ENCODE measurements at regions not wholly inside any gene's neighbourhood (a gene's known extent, or its start where the extent isn't known, plus 50 kb on each side); places are given as distances from the start of the nearest gene placed in this dataset.

GRCh38 chr2:133982256-133982655, 271.6 kb upstream of the MGAT5 start:
- no peaks in the 10 kb centered on the region for H4K20me1 ChIP-seq (ENCODE audit: control insufficient read depth, insufficient read depth, low read depth, low read length)
- no peaks in the 10 kb centered on the region for H3K79me2 ChIP-seq (ENCODE audit: control insufficient read depth, low read length)
- H3K27me3 ChIP-seq (ENCODE audit: control insufficient read depth, low read length): no peaks in the 10 kb centered on the region; the same call in 1 of the 2 replicates
- H3K9me3 ChIP-seq (ENCODE audit: control insufficient read depth, insufficient read depth, low read length): no peaks in the 10 kb centered on the region
- no peaks in the 10 kb centered on the region for H3K4me1 ChIP-seq (ENCODE audit: control insufficient read depth, low read length)
- H3K4me2 ChIP-seq (ENCODE audit: low read length): no peak overlapping the region
- TF ChIP-seq, protein P1, sequence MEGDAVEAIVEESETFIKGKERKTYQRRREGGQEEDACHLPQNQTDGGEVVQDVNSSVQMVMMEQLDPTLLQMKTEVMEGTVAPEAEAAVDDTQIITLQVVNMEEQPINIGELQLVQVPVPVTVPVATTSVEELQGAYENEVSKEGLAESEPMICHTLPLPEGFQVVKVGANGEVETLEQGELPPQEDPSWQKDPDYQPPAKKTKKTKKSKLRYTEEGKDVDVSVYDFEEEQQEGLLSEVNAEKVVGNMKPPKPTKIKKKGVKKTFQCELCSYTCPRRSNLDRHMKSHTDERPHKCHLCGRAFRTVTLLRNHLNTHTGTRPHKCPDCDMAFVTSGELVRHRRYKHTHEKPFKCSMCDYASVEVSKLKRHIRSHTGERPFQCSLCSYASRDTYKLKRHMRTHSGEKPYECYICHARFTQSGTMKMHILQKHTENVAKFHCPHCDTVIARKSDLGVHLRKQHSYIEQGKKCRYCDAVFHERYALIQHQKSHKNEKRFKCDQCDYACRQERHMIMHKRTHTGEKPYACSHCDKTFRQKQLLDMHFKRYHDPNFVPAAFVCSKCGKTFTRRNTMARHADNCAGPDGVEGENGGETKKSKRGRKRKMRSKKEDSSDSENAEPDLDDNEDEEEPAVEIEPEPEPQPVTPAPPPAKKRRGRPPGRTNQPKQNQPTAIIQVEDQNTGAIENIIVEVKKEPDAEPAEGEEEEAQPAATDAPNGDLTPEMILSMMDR (IDR thresholded peaks at IDR 0.05; ENCODE audit: low read depth, low read length, poor library complexity, severe bottlenecking): no peak
- no peak for TF ChIP-seq EZH2phosphoT487 (IDR thresholded peaks at IDR 0.05; ENCODE audit: borderline replicate concordance, low read length)
- no peak overlapping the region for H3K27ac ChIP-seq (ENCODE audit: low read depth, low read length)
- H3K36me3 ChIP-seq (ENCODE audit: control insufficient read depth, low read length): no peaks in the 10 kb centered on the region
- H3K4me3 ChIP-seq (ENCODE audit: low read length): no peak overlapping the region
- H3F3A ChIP-seq (ENCODE audit: control insufficient read depth, insufficient read depth): no peaks in the 10 kb centered on the region
- H3K9me2 ChIP-seq (replicated peaks; ENCODE audit: control insufficient read depth, low read length): no peaks in the 10 kb centered on the region

GRCh38 chr2:133985563-133985962, 268.3 kb upstream of the MGAT5 start:
- no peak overlapping the region for H3K27ac ChIP-seq (ENCODE audit: low read depth, low read length)
- H4K20me1 ChIP-seq (ENCODE audit: control insufficient read depth, insufficient read depth, low read depth, low read length): no peaks in the 10 kb centered on the region
- no peaks in the 10 kb centered on the region for H3K9me2 ChIP-seq (replicated peaks; ENCODE audit: control insufficient read depth, low read length)
- H3F3A ChIP-seq (ENCODE audit: control insufficient read depth, insufficient read depth): no peaks in the 10 kb centered on the region
- no peak for TF ChIP-seq EZH2phosphoT487 (IDR thresholded peaks at IDR 0.05; ENCODE audit: borderline replicate concordance, low read length)
- TF ChIP-seq, protein P1 (IDR thresholded peaks at IDR 0.05; ENCODE audit: low read depth, low read length, poor library complexity, severe bottlenecking): no peak
- H3K4me3 ChIP-seq (ENCODE audit: low read length): no peak overlapping the region
- no peaks in the 10 kb centered on the region for H3K9me3 ChIP-seq (ENCODE audit: control insufficient read depth, insufficient read depth, low read length)
- no peak overlapping the region for H3K4me2 ChIP-seq (ENCODE audit: low read length)
- H3K4me1 ChIP-seq (ENCODE audit: control insufficient read depth, low read length): no peaks in the 10 kb centered on the region
- H3K27me3 ChIP-seq (ENCODE audit: control insufficient read depth, low read length): no peaks in the 10 kb centered on the region; the same call in 1 of the 2 replicates
- H3K36me3 ChIP-seq (ENCODE audit: control insufficient read depth, low read length): no peaks in the 10 kb centered on the region
- no peaks in the 10 kb centered on the region for H3K79me2 ChIP-seq (ENCODE audit: control insufficient read depth, low read length)

DNA sequence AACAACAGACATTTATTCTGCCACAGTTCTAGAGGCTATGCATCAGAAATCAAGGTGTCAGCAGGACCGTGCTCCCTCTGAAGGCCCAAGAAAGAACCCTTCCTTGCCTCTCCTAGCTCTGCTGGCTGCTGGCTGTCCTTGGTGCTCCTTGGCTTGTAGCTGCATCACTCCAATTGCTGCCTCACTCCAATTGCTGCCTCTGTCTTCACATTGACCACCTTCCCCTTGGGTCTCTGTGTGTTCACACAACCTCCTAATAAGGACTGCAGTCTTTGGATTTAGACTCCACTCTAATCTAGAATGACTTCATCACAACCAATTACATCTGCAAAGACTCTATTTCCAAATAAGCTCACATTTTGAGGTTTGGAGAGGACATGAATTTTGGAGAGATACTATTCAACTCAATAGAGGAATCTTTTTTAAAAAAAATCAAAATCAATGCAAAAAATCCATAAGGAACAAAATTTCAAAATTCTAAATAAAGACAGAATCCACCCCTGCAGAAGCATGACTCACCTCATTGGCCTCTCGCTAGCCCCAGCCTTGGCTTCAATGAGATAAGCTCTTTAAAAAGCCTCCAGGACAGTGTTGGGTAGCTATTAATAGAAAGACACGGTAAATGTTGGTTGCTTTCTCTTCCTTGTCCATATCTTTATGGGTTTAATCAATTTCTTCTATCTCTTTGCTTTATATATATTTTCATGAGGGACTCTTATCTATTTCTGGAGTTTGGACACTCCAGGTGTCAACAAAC, 267.6 kb upstream of the MGAT5 start:
- Histone ChIP-seq H3K79me2 (ENCODE audit: control insufficient read depth, low read length) (no peaks in the 10 kb centered on the region), H3K4me1 (ENCODE audit: control insufficient read depth, low read length) (no peaks in the 10 kb centered on the region), H3K9me2 (replicated peaks; ENCODE audit: control insufficient read depth, low read length) (no peaks in the 10 kb centered on the region), H3F3A (ENCODE audit: control insufficient read depth, insufficient read depth) (no peaks in the 10 kb centered on the region), H3K27ac (ENCODE audit: low read depth, low read length) (no peak overlapping the region), H3K9me3 (ENCODE audit: control insufficient read depth, insufficient read depth, low read length) (no peaks in the 10 kb centered on the region), H3K27me3 (ENCODE audit: control insufficient read depth, low read length) (no peaks in the 10 kb centered on the region; the same call in 1 of the 2 replicates), H3K4me2 (ENCODE audit: low read length) (no peak overlapping the region), H4K20me1 (ENCODE audit: control insufficient read depth, insufficient read depth, low read depth, low read length) (no peaks in the 10 kb centered on the region), H3K36me3 (ENCODE audit: control insufficient read depth, low read length) (no peaks in the 10 kb centered on the region), H3K4me3 (ENCODE audit: low read length) (no peak overlapping the region)
- TF ChIP-seq, protein P1 (IDR thresholded peaks at IDR 0.05; ENCODE audit: low read depth, low read length, poor library complexity, severe bottlenecking): no peak
- TF ChIP-seq EZH2phosphoT487 (IDR thresholded peaks at IDR 0.05; ENCODE audit: borderline replicate concordance, low read length): no peak

Measured in DOHH2 (cell line).